ENCODE measurements at regions not wholly inside any gene's neighbourhood (a gene's known extent, or its start where the extent isn't known, plus 50 kb on each side); places are given as distances from the start of the nearest gene placed in this dataset.

DNA sequence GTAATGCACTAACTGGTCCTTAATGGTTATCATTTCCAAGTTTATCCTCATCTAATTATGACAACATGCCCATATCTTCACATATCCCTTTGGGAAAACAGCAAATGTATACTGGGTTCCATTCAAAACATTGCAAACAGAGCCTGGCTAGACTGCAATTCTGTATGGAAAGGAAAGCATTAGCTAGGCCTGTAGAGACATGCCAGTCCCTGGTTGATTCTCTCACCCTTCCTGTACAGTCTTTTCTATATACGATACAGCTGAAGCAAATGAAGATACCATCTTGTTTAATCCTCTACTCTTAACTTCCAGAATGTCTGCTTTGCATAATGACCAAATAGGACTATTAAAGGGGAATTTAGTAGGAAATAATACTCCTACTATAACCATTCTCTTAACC is 294.4 kb upstream of the MC4R start:
- TF ChIP-seq EZH2 (IDR thresholded peaks at IDR 0.05; ENCODE audit: low read depth, low read length, severe bottlenecking) (no peak), POLR2A (IDR thresholded peaks at IDR 0.05; ENCODE audit: control extremely low read depth in 1 of 2, low read depth in 2 of 2, low read length in 2 of 2) (no peak), HDAC6 (IDR thresholded peaks at IDR 0.05; ENCODE audit: low read depth, low read length) (no peak), TAF1 (IDR thresholded peaks at IDR 0.05; ENCODE audit: low read depth, low read length) (no peak), TBP (IDR thresholded peaks at IDR 0.05; ENCODE audit: low read depth, low read length) (no peak), EGR1 (IDR thresholded peaks at IDR 0.05; ENCODE audit: borderline replicate concordance, low read depth, low read length) (no peak), CTCF (IDR thresholded peaks at IDR 0.05; ENCODE audit: control extremely low read depth in 1 of 3, insufficient read depth in 1 of 3, low read depth in 1 of 3, low read length in 3 of 3) (no peak), TCF12 (IDR thresholded peaks at IDR 0.05; ENCODE audit: low read depth, low read length) (no peak), NRF1 (IDR thresholded peaks at IDR 0.05; ENCODE audit: low read depth, low read length) (no peak), POLR2AphosphoS5 (IDR thresholded peaks at IDR 0.05; ENCODE audit: low read depth, low read length) (no peak)
- TF ChIP-seq, protein P1, sequence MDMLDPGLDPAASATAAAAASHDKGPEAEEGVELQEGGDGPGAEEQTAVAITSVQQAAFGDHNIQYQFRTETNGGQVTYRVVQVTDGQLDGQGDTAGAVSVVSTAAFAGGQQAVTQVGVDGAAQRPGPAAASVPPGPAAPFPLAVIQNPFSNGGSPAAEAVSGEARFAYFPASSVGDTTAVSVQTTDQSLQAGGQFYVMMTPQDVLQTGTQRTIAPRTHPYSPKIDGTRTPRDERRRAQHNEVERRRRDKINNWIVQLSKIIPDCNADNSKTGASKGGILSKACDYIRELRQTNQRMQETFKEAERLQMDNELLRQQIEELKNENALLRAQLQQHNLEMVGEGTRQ (IDR thresholded peaks at IDR 0.05; ENCODE audit: low read length): no peak

Data from H1 (cell line).